Erythroblast (primary cell): ENCODE measurements at regions not wholly inside any gene's neighbourhood (a gene's known extent, or its start where the extent isn't known, plus 50 kb on each side); places are given as distances from the start of the nearest gene placed in this dataset.

Source experiments
- GATA1 ChIP-seq: IDR thresholded peaks from 2 replicates; pipeline ENCODE4 v1.6.1; 2011; ENCODE audit warnings: low read depth, mild to moderate bottlenecking, control low read depth, low read length, moderate library complexity
- POLR2A ChIP-seq: IDR thresholded peaks from 2 replicates; pipeline ENCODE4 v1.6.1; 2011; ENCODE audit warnings: mild to moderate bottlenecking, low read length

- no peak for TF ChIP-seq POLR2A
- no peak for TF ChIP-seq GATA1
These were observed 564.9 kb upstream of the IRAK1BP1 start for GRCh38 chr6:78302411-78302810.
